Endodermal cell (in vitro differentiated cells): ENCODE measurements at regions not wholly inside any gene's neighbourhood (a gene's known extent, or its start where the extent isn't known, plus 50 kb on each side); places are given as distances from the start of the nearest gene placed in this dataset.

Source experiments
- DNase-seq: peaks from one replicate; pipeline ENCODE4 v3.0.0-alpha.2; 2017
- H3K27ac ChIP-seq: 2 replicates; pipeline ENCODE4 v1.5.1; 2013; ENCODE audit warnings: mild to moderate bottlenecking, low read depth, low read length, moderate library complexity
- H3K27me3 ChIP-seq: 2 replicates; pipeline ENCODE4 v1.6.1; 2013; ENCODE audit warnings: mild to moderate bottlenecking, low read length, moderate library complexity; ENCODE audit not compliant: insufficient read depth, control insufficient read depth, poor library complexity, severe bottlenecking
- H3K36me3 ChIP-seq: 2 replicates; pipeline ENCODE4 v1.7.0; 2013; ENCODE audit warnings: mild to moderate bottlenecking, low read length, moderate library complexity; ENCODE audit not compliant: control insufficient read depth, insufficient read depth
- H3K4me1 ChIP-seq: one replicate; pipeline ENCODE4 v1.7.0; 2013; ENCODE audit warnings: low read length; ENCODE audit not compliant: control insufficient read depth, insufficient read depth
- H3K4me3 ChIP-seq: 2 replicates; pipeline ENCODE4 v1.5.1; 2013; ENCODE audit warnings: mild to moderate bottlenecking, low read length, moderate library complexity
- H3K9ac ChIP-seq: 2 replicates; pipeline ENCODE4 v1.6.1; 2013; ENCODE audit warnings: mild to moderate bottlenecking, low read length, moderate library complexity; ENCODE audit not compliant: poor library complexity, severe bottlenecking; ENCODE audit errors: extremely low read depth
- H3K9me3 ChIP-seq: 2 replicates; pipeline ENCODE4 v1.6.1; 2013; ENCODE audit warnings: mild to moderate bottlenecking, low read length, moderate library complexity; ENCODE audit not compliant: control insufficient read depth
- H3K27ac Mint-ChIP-seq: 2 replicates; pipeline ENCODE4 v1.8.0; 2020; ENCODE audit warnings: mixed read lengths
- H3K27me3 Mint-ChIP-seq: 2 replicates; pipeline ENCODE4 v1.8.0; 2021; ENCODE audit warnings: mild to moderate bottlenecking, mixed read lengths; ENCODE audit not compliant: insufficient read depth
- H3K36me3 Mint-ChIP-seq: 2 replicates; pipeline ENCODE4 v1.8.0; 2020; ENCODE audit warnings: low read depth, mixed read lengths
- H3K4me1 Mint-ChIP-seq: 2 replicates; pipeline ENCODE4 v1.8.0; 2020; ENCODE audit warnings: mixed read lengths
- H3K4me3 Mint-ChIP-seq: 2 replicates; pipeline ENCODE4 v1.8.0; 2020; ENCODE audit warnings: mild to moderate bottlenecking, moderate library complexity, mixed read lengths
- H3K9me3 Mint-ChIP-seq: 2 replicates; pipeline ENCODE4 v1.8.0; 2020; ENCODE audit warnings: mild to moderate bottlenecking, mixed read lengths
- WGBS, 2 experiments: methylation state at CpG; one replicate each; pipeline versions ENCODE4 v1.1.5 to v1.1.7; 2013; ENCODE audit warnings: missing lambda C conversion rate in 2 of 2, mixed read lengths in 1 of 2; ENCODE audit not compliant: insufficient coverage in 1 of 2, insufficient read length in 1 of 2; 5-methylcytosine and 5-hydroxymethylcytosine counted together
- TF ChIP-seq, protein P1 (sequence below): fragments of 200-600 bp; sonication (generic); conservative IDR thresholded peaks from 2 replicates; pipeline ENCODE4 v1.5.0; 2021; ENCODE audit warnings: antibody characterized with exemption, mild to moderate bottlenecking

DNA sequence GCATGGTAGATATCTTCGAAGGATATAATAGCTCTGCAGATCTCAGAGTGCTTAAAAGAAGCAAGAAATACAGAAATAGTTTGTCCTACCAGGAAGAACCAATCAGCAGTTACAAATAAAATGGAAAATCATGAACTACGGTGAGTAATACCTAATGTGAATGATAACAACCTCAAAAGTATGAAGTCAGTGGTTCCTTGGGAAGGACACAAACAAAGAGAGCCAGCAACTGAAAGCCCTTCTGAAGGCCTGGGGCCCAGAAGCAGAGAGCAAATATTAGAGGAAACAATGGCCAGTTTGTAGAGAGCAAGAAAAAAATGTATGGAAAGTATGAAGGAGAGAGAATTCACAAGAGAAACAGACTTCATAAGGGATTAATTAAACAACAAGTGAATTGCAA is 226.8 kb upstream of the CHST9 start:
- Histone ChIP-seq H3K36me3 (no peaks in the 10 kb centered on the region), H3K27ac (no peak overlapping the region), H3K9me3 (no peaks in the 10 kb centered on the region), H3K4me3 (no peak overlapping the region), H3K9ac (no peak overlapping the region), H3K4me1 (no peaks in the 10 kb centered on the region), H3K27me3 (no peaks in the 10 kb centered on the region)
- TF ChIP-seq, protein P1, sequence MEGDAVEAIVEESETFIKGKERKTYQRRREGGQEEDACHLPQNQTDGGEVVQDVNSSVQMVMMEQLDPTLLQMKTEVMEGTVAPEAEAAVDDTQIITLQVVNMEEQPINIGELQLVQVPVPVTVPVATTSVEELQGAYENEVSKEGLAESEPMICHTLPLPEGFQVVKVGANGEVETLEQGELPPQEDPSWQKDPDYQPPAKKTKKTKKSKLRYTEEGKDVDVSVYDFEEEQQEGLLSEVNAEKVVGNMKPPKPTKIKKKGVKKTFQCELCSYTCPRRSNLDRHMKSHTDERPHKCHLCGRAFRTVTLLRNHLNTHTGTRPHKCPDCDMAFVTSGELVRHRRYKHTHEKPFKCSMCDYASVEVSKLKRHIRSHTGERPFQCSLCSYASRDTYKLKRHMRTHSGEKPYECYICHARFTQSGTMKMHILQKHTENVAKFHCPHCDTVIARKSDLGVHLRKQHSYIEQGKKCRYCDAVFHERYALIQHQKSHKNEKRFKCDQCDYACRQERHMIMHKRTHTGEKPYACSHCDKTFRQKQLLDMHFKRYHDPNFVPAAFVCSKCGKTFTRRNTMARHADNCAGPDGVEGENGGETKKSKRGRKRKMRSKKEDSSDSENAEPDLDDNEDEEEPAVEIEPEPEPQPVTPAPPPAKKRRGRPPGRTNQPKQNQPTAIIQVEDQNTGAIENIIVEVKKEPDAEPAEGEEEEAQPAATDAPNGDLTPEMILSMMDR, result no peak
- 95 to 100% methylated on average over 2 of the region's 2 CpGs for WGBS, 2 experiments
- Mint-ChIP-seq H3K4me3 (no peak overlapping the region), H3K27me3 (no peaks in the 10 kb centered on the region), H3K9me3 (no peaks in the 10 kb centered on the region), H3K27ac (no peak overlapping the region), H3K4me1 (no peaks in the 10 kb centered on the region), H3K36me3 (no peaks in the 10 kb centered on the region)
- no peak for DNase-seq

DNA sequence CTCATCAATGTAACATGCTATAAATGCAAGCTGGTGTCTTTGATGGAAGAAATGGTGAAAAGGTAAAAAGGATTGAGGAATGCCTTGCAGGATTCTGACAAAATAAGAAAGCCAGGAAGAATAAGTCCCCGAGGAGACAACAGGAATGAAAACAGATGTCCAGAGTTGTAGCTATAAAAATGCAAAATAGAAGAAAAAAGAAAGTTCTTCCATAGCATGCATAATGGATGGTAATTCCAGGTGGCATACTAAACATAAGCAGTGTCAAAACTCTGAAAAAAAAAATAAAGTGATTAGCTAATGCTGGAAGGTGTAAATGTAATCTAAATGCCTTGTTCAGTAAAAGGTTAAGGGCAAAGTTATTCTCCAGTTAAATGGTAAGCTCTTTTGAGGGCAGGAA is 225.9 kb upstream of the CHST9 start:
- Mint-ChIP-seq H3K4me3 (no peak overlapping the region), H3K9me3 (no peaks in the 10 kb centered on the region), H3K27ac (no peak overlapping the region), H3K27me3 (no peaks in the 10 kb centered on the region), H3K4me1 (no peaks in the 10 kb centered on the region), H3K36me3 (no peaks in the 10 kb centered on the region)
- DNase-seq, result no peak
- Histone ChIP-seq H3K36me3 (no peaks in the 10 kb centered on the region), H3K27me3 (no peaks in the 10 kb centered on the region), H3K4me1 (no peaks in the 10 kb centered on the region), H3K27ac (no peak overlapping the region), H3K9me3 (no peaks in the 10 kb centered on the region), H3K4me3 (no peak overlapping the region), H3K9ac (no peak overlapping the region)
- TF ChIP-seq, protein P1, result no peak
- WGBS, 2 experiments, result 94 to 100% methylated on average over 1 of the region's 1 CpG

DNA sequence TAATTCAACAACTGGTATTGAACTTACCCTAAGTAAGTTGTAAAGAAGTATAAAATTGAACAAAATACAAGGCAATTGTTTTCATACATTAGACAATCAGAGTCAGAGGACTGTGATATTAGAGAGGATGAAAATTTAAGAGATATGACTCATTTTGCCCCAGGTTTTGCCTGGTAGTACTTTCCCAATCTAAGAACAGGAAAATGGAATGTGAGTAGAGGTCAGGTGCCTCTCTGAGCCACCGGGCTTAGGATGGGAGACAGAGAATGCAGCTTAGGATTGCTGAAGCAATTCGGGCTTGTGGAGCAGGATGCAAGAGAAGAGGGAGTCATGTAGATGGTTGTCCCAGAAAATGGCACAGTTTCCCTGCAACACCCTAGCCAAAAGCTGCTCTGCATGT is 219.7 kb upstream of the CHST9 start:
- H3K27me3 Mint-ChIP-seq, result no peaks in the 10 kb centered on the region
- no peak for DNase-seq
- Histone ChIP-seq H3K27me3 (no peaks in the 10 kb centered on the region), H3K4me3 (no peak overlapping the region), H3K4me1 (no peaks in the 10 kb centered on the region), H3K27ac (no peak overlapping the region), H3K36me3 (no peaks in the 10 kb centered on the region), H3K9me3 (no peaks in the 10 kb centered on the region), H3K9ac (no peak overlapping the region)
- H3K4me1 Mint-ChIP-seq, result no peaks in the 10 kb centered on the region
- no peak overlapping the region for H3K27ac Mint-ChIP-seq
- no peak overlapping the region for H3K4me3 Mint-ChIP-seq
- TF ChIP-seq, protein P1, result no peak
- H3K9me3 Mint-ChIP-seq, result no peaks in the 10 kb centered on the region
- no peaks in the 10 kb centered on the region for H3K36me3 Mint-ChIP-seq
- 80 to 88% methylated on average over 2 of the region's 2 CpGs for WGBS, 2 experiments
